Duodenal mucosa (tissue), 2 donors: ENCODE measurements at regions not wholly inside any gene's neighbourhood (a gene's known extent, or its start where the extent isn't known, plus 50 kb on each side); places are given as distances from the start of the nearest gene placed in this dataset.

ENCODE experiments used
- H3K27ac ChIP-seq: one replicate; pipeline ENCODE4 v1.7.0; 2013; ENCODE audit warnings: low read depth, low read length
- H3K27me3 ChIP-seq, 2 donors: one replicate each; pipeline ENCODE4 v1.7.0; 2013; ENCODE audit warnings: low read length in 2 of 2, control low read depth in 1 of 2; ENCODE audit not compliant: insufficient read depth in 2 of 2, control insufficient read depth in 1 of 2
- H3K36me3 ChIP-seq, 2 donors: one replicate each; pipeline ENCODE4 v1.7.0; 2013; ENCODE audit warnings: low read length in 2 of 2, control low read depth in 1 of 2; ENCODE audit not compliant: insufficient read depth in 2 of 2, control insufficient read depth in 1 of 2
- H3K4me1 ChIP-seq, 2 donors: one replicate each; pipeline ENCODE4 v1.7.0; 2013; ENCODE audit warnings: low read length in 2 of 2, control low read depth in 1 of 2; ENCODE audit not compliant: insufficient read depth in 2 of 2, control insufficient read depth in 1 of 2
- H3K4me3 ChIP-seq, 2 donors: one replicate each; pipeline ENCODE4 v1.7.0; 2013; ENCODE audit warnings: low read length in 2 of 2, low read depth in 1 of 2
- H3K9ac ChIP-seq, 2 donors: one replicate each; pipeline ENCODE4 v1.7.0; 2013; ENCODE audit warnings: low read length in 2 of 2, low read depth in 1 of 2
- H3K9me3 ChIP-seq, 2 donors: one replicate each; pipeline ENCODE4 v1.7.0; 2013; ENCODE audit warnings: low read length in 2 of 2, control low read depth in 1 of 2; ENCODE audit not compliant: control insufficient read depth in 1 of 2

DNA sequence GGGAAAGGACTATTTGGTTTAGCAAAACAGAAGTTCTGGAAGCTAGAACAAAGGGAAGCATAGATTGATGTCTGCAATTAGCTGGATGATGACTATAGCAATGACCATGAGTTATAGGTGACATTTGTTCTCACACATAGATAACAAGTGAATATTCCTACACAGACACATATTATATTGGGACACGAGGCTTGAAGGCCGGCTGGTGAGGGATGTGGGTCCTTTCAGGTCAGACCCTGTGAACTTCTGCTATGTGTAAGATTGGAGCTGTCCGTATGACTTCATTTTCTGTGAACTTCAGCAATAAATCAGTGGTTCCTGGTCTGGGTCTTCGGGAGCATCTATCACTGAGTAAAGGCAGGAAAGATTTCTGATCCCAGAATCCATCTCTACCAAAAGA lies 253.6 kb upstream of the CFAP20DC start:
- H3K4me3 ChIP-seq: no peak overlapping the region
- H3K36me3 ChIP-seq: no peaks in the 10 kb centered on the region
- H3K4me1 ChIP-seq: no peaks in the 10 kb centered on the region
- no peaks in the 10 kb centered on the region for H3K9me3 ChIP-seq
- no peak overlapping the region for H3K27ac ChIP-seq
- no peaks in the 10 kb centered on the region for H3K27me3 ChIP-seq
- no peak overlapping the region for H3K9ac ChIP-seq

DNA sequence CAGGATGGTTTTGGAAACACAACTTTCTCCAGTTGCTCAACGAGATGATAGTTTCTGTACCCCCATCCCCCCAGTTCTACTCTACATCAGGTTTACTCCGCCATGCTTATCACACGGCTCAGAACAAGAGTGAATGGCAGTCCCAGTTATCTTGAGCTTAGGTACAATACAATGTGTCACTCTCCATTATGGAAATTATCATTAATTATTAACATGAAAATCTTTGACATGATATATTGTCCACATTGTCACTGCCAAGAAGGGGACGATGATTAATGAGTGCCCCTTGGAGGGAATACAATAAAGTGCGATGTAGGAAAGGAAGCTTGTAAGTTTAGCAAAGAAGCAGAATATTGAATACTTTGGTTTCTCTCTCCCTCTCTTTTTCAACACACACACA lies 252.6 kb upstream of the CFAP20DC start:
- Histone ChIP-seq H3K9me3 (no peaks in the 10 kb centered on the region), H3K4me3 (no peak overlapping the region), H3K4me1 (no peaks in the 10 kb centered on the region), H3K27ac (no peak overlapping the region), H3K27me3 (no peaks in the 10 kb centered on the region), H3K36me3 (no peaks in the 10 kb centered on the region), H3K9ac (no peak overlapping the region)

DNA sequence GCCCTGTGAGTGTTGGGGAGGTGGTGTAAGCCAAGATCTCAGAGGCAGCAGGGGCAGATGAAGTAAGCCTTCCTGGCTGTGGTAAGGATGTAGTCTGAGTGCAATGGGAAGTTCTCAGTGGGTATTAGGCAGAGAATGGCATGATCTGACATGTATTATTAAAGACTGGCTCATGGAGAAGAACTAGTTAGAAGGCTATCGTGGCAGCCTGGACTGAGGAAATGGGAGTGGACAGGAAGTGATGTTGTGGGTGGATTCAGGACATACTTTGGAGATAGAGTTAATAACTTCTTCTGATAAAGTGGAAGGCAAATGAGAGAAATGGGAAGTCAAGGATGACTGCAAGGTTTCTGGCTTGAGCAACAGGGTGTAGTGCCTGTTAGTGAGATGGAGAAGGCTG lies 250.9 kb upstream of the CFAP20DC start:
- no peak overlapping the region for H3K4me3 ChIP-seq
- H3K36me3 ChIP-seq: no peaks in the 10 kb centered on the region
- no peak overlapping the region for H3K9ac ChIP-seq
- H3K27me3 ChIP-seq: no peaks in the 10 kb centered on the region
- H3K4me1 ChIP-seq: no peaks in the 10 kb centered on the region
- H3K9me3 ChIP-seq: peaks cover 0 to 2% of the 10 kb centered on the region in 2 donors
- no peak overlapping the region for H3K27ac ChIP-seq

DNA sequence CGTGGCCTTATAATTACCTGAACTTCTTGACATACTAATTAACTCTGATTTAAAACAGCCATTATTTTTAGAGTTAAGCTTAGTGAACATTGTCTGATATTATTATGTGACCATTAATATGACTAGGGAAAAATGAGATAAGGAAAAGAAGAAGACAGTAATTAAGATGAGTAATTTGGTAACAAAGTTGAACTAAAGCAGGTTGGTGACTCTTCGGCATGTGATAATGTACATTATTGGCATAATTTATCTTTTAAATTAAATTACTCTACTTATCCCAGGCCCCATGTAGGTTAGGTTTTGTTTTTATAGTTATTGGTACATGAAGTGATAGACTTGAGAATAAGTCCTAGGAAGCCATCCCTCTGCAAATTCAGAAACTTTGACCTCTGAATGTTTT lies 249.7 kb upstream of the CFAP20DC start:
- peaks cover 0 to 5% of the 10 kb centered on the region in 2 donors for H3K9me3 ChIP-seq

DNA sequence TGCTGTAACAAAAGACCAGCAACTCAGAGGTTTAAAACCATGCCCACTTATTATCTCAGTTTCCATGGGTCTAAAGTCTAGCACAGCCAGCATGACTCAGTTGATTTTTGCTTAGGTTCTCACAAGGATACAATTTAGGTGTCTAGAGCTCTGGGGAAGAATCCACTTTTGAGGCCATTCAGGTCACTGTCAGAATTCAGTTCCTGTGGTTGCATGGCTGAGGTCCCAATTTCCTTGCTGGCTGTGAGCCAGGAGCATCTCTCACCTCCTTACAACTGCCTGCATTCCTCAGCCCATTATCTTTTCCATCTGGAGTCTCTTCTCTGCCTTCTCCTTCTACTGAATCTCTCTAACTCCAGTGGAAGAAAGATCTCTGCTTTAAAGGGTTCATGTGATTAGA lies 240.5 kb upstream of the CFAP20DC start:
- no peaks in the 10 kb centered on the region for H3K9me3 ChIP-seq
- no peaks in the 10 kb centered on the region for H3K27me3 ChIP-seq
- no peak overlapping the region for H3K27ac ChIP-seq
- no peaks in the 10 kb centered on the region for H3K4me1 ChIP-seq
- no peak overlapping the region for H3K4me3 ChIP-seq
- H3K36me3 ChIP-seq: no peaks in the 10 kb centered on the region
- H3K9ac ChIP-seq: no peak overlapping the region

More for the DNA sequence above, 249.7 kb upstream of the CFAP20DC start:
- Histone ChIP-seq H3K9ac (no peak overlapping the region), H3K27me3 (no peaks in the 10 kb centered on the region), H3K4me3 (no peak overlapping the region), H3K27ac (no peak overlapping the region), H3K4me1 (no peaks in the 10 kb centered on the region), H3K36me3 (no peaks in the 10 kb centered on the region)

DNA sequence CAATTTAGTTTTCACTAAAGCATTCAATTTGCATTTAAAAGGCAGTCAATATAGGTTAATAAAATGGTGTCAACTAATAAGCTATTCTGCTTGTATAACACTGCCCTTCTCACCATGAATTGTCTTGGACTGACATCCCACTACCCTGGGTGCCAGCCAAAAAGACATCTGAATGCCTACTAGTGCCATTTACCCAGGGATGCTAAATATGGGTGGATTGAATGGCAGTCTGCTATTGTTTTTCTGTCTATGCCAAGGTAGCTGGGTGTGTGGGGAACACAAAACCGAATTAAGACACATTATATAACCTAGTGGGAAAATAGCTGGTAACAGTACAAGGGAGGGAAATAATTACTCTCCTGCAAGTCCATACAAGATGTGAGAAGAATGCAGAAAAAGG lies 240.0 kb upstream of the CFAP20DC start:
- no peaks in the 10 kb centered on the region for H3K4me1 ChIP-seq
- no peaks in the 10 kb centered on the region for H3K9me3 ChIP-seq
- no peak overlapping the region for H3K27ac ChIP-seq
- no peaks in the 10 kb centered on the region for H3K27me3 ChIP-seq
- H3K36me3 ChIP-seq: no peaks in the 10 kb centered on the region
- H3K4me3 ChIP-seq: no peak overlapping the region
- no peak overlapping the region for H3K9ac ChIP-seq

DNA sequence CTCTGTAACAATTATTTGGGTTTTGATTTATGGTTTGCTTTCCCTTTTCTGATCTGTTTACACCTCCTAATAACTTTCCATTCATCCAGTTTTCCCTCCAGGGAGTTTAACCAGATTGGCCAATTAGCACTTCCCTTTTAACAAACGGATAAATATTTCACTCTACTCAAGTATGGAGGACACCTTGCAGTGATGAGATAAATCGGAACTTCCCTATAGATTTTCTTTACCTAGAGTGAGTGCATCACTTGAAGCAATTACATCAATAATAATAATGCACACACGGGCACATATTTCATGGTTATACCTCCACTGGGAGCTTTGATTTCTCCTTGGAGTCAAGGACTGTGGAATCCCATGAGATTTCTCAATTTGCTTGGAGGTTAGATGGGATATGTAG lies 239.1 kb upstream of the CFAP20DC start:
- Histone ChIP-seq H3K27me3 (no peaks in the 10 kb centered on the region), H3K4me1 (no peaks in the 10 kb centered on the region), H3K27ac (no peak overlapping the region), H3K4me3 (no peak overlapping the region), H3K36me3 (no peaks in the 10 kb centered on the region), H3K9ac (no peak overlapping the region), H3K9me3 (no peaks in the 10 kb centered on the region)

DNA sequence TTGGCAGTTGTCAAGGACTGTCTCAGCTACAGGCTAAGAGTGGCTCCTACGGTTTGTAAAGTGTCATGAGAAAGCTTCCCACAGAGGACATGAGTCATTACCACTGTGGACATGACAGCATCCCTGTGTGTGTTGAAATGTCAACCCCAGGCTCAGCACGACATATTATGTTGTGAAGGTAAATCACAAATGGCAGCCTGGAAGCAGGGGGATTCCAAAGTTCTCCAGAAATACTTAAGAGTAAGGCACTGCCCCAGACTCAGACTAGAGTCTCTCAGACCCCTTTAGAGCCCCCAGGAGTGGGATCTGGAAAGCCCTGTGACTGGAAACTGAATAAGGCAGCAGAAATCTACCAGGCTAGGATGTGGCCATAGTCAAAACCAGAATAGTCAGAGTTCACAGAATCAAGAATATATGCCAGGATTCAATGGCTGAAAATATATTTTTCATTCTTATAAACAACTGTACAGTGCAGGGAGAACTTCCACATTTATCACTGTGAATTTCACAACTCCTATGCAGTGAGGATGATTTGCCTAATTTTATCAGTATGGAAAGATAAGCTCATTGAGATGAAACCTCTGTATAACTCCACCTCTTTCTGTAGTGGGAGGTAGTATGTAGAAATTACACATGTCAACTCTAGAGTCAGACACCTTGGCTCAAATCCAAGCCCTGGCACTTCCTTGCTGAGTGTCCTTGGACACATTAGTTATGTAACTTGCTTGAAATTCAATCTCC lies 237.1 kb upstream of the CFAP20DC start:
- Histone ChIP-seq H3K4me3 (no peak overlapping the region), H3K9me3 (no peaks in the 10 kb centered on the region), H3K36me3 (no peaks in the 10 kb centered on the region), H3K4me1 (no peaks in the 10 kb centered on the region), H3K9ac (no peak overlapping the region), H3K27ac (no peak overlapping the region), H3K27me3 (no peaks in the 10 kb centered on the region)

DNA sequence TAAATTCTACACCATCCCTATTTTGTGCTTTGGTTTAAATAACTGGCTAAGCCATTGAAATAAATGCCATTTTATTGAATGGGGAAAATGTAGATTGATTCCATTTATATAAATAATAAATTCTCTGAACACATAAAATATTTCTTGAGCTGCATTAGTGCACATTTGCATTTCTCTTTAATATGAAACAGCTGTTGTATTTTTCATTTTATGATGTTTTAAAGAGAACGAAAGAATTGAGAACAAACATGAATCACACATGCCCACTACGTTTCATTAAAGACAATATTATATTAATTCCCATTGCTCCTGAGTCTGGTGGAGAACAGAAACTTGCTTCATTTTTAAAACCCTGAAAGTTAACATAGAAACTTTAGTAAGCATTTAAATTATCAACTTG lies 235.7 kb upstream of the CFAP20DC start:
- H3K9me3 ChIP-seq: no peaks in the 10 kb centered on the region
- no peaks in the 10 kb centered on the region for H3K36me3 ChIP-seq
- H3K27me3 ChIP-seq: no peaks in the 10 kb centered on the region
- H3K27ac ChIP-seq: no peak overlapping the region
- H3K9ac ChIP-seq: no peak overlapping the region
- H3K4me3 ChIP-seq: no peak overlapping the region
- no peaks in the 10 kb centered on the region for H3K4me1 ChIP-seq

DNA sequence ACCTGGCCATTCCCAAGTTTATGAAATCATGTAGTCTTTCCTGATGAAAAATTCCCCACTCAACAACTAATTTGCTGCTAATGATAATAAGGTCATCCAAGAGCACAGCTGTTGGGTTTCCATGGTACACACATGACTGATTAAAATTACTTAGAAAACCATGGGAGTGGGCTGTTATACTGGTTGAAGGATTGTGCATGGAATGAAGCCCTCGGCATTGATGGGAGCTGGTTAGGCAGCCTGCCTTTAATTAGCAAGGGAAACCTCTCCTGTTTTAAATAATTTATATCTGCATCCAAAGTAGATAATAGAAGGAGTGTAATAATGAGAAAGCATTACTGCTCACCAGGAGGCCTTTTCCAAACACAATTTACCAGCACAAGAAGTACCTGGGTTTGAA lies 235.1 kb upstream of the CFAP20DC start:
- Histone ChIP-seq H3K4me3 (no peak overlapping the region), H3K27me3 (no peaks in the 10 kb centered on the region), H3K36me3 (no peaks in the 10 kb centered on the region), H3K27ac (no peak overlapping the region), H3K4me1 (no peaks in the 10 kb centered on the region), H3K9me3 (no peaks in the 10 kb centered on the region), H3K9ac (no peak overlapping the region)

DNA sequence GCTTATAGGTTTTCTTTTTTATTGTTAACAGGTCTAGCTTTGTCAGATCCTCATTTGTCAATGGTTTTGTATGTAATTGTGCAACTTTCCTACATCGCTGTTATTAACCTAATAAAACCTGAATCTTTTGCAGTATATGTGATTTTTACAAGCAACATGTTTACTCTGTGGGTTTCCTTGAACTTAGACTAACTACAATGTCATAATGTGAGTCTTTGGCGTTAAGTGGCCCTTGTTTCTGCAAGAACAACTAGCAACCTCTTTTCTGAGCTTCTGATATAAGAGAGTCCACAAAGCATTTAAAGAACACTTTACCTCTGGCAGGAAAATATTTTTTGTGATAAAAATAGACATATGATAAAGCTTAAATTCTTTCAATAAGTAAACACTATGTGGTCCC lies 230.3 kb upstream of the CFAP20DC start:
- no peaks in the 10 kb centered on the region for H3K9me3 ChIP-seq
- no peak overlapping the region for H3K4me3 ChIP-seq
- no peak overlapping the region for H3K9ac ChIP-seq
- H3K4me1 ChIP-seq: no peaks in the 10 kb centered on the region
- no peaks in the 10 kb centered on the region for H3K27me3 ChIP-seq
- no peaks in the 10 kb centered on the region for H3K36me3 ChIP-seq
- no peak overlapping the region for H3K27ac ChIP-seq
